HL-60 (cell line): ENCODE measurements at regions not wholly inside any gene's neighbourhood (a gene's known extent, or its start where the extent isn't known, plus 50 kb on each side); places are given as distances from the start of the nearest gene placed in this dataset.

Source experiments
- CTCF ChIP-seq: IDR thresholded peaks from one replicate; pipeline ENCODE4 v1.5.1; 2011; ENCODE audit warnings: low read length, control low read depth, inconsistent platforms; ENCODE audit not compliant: insufficient read depth
- POLR2AphosphoS5 ChIP-seq: IDR thresholded peaks from 2 replicates; pipeline ENCODE4 v1.6.1; 2012; ENCODE audit warnings: low read depth

- TF ChIP-seq CTCF (no peak), POLR2AphosphoS5 (no peak)
Observed at GRCh38 chr4:10279261-10279660, 162.7 kb upstream of the WDR1 start.
